HG03565 (cell line): ENCODE measurements at regions not wholly inside any gene's neighbourhood (a gene's known extent, or its start where the extent isn't known, plus 50 kb on each side); places are given as distances from the start of the nearest gene placed in this dataset.
"Not testable (repeated sequence)": the region's sequence is repeated elsewhere in the genome, so short reads cannot be mapped to it uniquely, and the experiment has no call there.

ENCODE experiments used
- ATAC-seq: cut with Tn5 transposase; IDR thresholded peaks from one replicate; pipeline ENCODE4 v1.9.1; 2021; ENCODE audit warnings: mild to moderate bottlenecking, moderate library complexity; ENCODE audit not compliant: unreplicated experiment

DNA sequence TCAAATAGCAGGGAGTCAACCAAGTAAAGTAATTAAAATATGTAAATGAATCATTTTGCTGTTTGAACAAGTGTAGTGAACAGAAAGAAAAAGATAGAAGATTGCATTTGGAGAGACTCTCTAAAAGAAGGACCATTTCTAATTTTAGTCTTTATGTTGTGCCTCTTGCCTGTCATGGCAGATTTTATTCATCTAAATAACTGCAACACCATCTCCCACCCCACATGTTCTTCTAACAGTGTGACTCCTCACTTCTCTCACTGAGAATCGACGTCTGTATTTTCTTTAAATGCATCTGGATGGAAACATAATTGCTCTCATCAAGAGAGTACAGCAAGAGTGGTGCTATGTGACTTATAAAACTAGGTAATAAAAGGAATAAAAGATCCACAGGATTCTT, 439.9 kb upstream of the GBE1 start:
- no peak for ATAC-seq

DNA sequence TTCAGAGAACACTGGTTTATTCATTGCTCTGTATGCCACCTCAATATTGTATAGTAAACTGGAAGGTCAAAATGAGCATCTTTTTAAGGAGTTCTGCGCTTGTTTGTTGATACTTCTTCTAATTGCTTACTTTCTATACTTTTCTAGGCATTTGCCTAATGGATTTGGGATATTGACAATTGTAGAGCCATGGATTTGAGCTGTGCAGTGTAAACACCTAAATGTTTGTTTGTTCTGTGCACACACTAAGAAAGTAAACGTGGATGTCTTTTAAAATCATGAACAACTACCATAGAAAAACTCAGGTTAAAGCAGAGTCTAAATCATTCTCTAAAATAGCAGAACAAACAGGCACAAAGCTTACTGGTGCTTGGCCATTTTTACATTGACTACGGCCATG, 436.6 kb upstream of the GBE1 start:
- ATAC-seq = no peak

GRCh38 chr3:82196645-82197044, 435.2 kb upstream of the GBE1 start:
- no peak for ATAC-seq

GRCh38 chr3:82194870-82195269, 433.4 kb upstream of the GBE1 start:
- no peak for ATAC-seq

DNA sequence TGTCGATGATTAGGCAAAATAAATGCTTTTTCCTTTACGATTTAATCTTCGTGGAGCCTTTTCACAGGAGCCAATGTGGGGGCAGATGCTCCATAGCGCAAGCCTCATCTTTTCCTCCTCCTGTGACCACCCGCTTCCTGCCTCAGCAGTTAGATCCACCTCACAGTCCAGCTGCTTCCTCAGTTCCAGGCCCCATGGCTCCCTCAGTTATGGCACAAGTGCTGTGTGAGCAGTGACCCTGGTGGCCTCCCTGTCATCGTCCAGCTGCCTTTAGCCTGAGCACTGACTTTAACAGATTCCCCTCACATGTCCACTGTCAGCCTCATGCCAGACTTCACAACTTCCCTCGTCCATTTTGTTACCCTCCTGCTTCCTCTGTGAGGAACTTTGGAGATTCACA, 424.6 kb upstream of the GBE1 start:
- ATAC-seq = no peak

- no peak for ATAC-seq
Observed at GRCh38 chr3:82179291-82179690, 417.8 kb upstream of the GBE1 start.

DNA sequence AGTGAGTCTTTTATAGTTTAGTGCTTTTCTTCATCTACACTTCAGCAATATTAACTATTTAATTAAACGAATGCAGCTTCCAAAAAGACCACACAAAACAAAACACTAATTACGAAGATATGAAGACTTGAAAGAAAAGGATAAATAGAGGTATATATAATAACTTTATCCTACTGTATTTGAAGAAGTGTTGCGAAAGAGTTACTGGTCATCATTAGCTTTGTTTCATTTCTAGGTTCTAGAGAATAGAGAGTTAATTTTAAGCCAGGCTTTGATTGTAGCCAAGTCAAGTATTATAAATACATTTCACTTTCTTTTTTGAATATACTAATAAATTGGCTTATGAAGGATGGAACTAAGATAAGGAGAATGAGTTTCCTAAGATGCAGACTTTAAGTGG, 416.8 kb upstream of the GBE1 start:
- no peak for ATAC-seq

DNA sequence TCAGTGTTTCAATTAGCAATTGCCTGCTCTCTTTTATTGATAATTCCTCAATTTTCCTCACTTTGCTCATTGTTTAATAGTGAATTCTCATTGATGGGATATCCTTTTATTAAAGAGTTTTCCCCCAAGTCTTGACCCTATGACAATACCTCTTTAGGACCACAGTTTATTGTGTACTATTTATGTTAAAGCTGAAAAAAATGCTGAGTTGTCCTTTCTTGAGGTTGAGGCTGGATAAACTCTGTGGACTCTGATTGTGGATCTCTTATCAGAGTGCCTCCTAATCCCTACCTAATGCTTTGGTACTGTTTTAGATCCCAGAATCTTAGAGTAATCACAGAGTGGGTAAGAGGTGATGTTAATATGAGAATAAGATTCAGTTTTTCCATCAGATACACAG, 416.3 kb upstream of the GBE1 start:
- no peak for ATAC-seq

DNA sequence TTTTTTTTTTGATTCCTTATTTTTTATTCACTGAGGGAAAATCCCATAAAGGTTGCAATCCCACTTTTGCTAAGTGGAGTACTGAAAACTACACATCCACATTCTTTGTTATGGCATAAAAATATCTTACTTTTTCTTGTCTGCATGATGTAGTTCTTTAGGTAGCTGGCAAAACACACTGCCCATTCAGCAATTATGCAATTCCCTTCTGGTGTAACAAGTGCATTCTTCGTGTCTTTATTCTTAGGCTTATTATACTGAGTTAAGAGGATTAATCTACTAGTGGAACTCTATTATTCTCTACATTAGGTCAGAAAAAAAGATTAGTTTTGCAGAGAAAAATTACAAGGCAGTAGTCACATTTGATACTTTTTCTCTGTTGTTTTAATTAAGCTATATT, 403.8 kb upstream of the GBE1 start:
- no peak for ATAC-seq

DNA sequence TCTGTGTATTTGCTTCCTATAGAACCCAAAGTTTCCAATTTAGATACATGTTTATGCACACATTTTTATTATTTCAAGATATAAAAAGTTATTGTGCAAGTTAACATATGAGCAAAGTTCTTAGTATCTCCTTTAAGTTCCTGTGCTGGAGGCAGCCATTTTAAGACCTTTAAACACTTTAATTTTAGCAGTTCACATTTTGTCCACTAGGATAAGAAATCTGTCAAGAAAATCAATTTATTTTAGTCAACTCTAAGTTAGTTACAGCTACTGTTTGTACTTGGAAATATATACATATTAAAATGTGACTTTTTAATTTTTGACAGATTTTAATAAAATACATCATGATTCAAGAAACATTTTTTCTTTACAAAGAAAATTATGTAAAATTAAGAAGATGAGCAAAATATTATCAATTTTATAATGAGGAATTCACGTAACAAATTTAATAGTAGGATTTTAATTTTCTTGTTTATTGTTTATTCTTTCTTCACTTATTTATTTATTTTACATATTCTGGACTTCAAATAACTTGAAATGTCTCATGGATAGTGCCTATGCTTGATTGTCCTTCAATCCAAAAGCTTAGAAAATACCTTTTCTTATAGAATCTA, 402.6 kb upstream of the GBE1 start:
- no peak for ATAC-seq

- ATAC-seq = no peak
Observed at GRCh38 chr3:82157952-82158351, 396.5 kb upstream of the GBE1 start.

- ATAC-seq = not testable (repeated sequence)
Observed at GRCh38 chr3:82153892-82154291, 392.4 kb upstream of the GBE1 start.

DNA sequence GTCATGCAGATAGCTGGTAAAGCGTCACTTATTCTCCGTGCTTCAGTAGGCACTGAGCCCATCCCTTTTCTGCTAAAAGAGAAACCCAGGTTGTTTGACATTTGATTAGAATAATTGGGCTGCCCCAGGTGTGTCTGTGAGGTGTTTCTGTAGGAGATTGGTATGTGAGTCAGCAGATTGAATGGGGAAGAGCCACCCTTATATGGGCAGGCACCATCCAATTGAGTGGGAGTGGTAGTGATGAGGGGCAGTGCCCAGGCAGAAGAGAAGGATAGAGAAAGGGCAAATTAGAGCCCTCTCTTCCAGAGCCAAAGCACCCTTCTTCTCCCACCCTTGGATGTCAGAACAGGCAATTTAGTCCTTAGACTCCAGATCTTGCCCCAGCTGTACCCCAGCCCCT, 384.3 kb upstream of the GBE1 start:
- ATAC-seq = no peak

DNA sequence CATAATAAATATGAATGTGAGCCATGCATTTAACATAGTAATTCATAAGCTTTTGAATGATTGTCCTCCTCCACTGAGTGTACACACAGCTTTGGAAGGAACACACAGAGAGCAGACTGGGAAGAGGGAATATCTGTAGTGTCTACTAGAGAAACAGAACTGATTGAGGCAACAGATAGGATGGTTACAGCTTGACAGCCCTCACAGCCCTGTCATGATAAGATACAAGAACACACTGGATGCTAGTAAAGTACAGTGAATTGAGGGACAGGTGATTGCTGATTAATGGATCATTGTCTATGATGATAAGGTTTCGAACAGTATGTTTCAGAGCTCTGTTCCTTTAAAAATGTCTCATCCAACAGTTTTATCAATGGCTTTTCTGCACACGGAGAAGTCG, 383.4 kb upstream of the GBE1 start:
- no peak for ATAC-seq

DNA sequence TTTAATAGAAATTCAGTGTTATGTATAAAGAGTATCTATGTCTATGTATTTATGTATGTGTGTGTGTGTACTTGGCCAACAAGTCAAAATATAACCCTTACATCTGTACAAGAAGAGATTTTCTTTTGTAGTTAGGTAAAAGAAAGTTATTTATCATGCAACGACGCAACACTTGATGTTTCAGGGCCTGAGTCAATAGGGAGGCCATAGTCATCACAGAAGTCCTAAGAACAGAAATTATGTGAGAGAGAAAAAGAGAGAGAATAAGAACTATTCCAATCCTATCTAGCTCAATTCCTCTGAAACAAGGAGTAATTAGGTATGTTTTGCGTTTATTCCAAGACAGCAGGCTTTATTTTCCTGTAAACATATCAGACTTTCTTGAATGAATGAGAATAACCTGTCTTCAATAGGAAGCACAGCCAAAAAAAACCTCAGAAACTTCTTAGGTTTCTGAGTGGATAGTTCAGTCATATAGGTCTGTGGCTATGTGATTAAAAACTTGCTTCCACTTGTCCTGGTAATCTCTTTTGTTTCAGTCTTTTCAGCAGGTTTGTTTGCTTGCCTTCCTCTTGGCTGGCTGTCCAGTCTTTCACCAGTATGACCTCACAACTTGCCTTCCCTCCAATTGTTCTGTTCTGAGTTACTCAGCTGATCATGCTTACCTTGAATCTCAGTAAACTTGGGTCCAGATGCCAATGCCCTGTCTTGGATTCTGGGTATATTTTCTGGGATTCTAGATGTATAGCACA, 382.4 kb upstream of the GBE1 start:
- ATAC-seq = no peak

DNA sequence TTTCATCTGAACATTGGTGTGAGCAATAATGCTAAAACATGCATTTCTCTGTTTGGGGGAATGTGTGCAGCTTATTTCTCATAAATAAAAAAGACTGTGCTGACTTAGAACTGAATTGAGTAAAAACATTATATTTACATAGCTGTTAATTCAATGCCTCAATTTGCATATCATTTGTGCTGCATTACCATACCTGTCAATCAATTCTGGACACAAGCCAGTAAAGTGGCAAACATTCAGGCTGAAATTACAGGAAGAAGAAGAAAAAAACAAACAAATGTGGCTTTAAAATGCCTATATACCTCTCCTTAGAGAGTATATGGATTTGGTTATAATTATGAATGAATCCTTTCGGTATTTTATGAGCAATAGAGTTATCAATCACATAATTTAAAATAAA, 380.1 kb upstream of the GBE1 start:
- no peak for ATAC-seq

- ATAC-seq = no peak
Observed at GRCh38 chr3:82137861-82138260, 376.4 kb upstream of the GBE1 start.

DNA sequence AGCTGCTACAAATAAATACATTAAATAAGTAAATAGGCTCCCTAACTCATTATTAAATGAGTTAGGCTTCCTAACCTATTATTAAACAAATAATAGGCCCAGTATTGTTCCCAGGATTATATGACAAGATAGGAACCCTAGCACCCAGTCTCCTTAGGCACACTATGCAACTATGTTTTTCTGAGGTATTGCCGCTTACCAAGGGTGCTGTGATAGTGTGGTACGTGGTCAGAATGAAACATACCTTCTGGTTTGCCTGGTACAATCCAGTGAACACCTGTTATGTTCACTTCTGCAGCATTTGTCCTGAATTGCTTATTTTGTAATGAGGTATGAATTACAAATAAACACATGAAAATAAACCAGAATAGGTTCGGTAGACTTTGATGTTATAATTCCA, 375.6 kb upstream of the GBE1 start:
- ATAC-seq = no peak

- ATAC-seq = peak; percentile 91
Observed at GRCh38 chr3:82133070-82133606, 371.7 kb upstream of the GBE1 start.

DNA sequence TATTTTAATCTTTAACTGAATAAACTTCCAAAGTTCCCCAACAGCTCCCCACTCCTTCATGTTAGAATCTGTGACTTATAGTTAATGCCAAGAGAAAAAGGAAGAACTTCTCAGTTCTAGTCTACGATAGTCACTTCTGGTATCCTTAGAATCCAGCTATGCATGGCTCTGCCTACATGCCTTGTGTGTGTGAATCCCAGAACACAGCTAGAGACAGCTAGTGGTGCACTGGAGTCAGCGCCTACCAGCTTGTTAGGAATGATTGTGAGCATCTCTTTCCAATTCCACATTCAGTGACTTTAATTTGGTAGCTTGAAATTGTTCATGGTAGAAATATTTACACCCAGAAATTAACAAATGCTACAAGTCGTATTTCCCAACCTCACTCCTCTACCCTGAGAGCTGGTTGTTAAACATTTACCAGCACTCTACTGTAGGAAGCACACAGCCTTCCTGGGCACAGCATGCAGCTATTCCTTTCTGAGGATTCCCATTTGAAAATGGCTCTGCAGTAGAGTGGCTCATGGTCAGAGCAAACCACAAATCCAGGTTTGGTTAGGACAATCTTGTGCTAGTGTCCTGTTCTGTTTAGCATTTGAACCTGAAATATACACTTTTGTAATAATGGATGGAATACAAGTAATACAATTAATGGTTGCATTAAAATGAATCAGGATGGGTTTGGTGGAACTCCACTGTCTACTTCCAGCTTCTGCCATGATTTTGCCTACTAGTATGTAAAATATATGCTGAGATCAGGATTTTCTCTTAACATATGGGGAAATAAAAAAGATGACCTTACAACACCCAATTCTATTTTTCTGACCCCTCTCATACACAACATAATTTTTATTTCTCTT, 371.0 kb upstream of the GBE1 start:
- no peak for ATAC-seq

DNA sequence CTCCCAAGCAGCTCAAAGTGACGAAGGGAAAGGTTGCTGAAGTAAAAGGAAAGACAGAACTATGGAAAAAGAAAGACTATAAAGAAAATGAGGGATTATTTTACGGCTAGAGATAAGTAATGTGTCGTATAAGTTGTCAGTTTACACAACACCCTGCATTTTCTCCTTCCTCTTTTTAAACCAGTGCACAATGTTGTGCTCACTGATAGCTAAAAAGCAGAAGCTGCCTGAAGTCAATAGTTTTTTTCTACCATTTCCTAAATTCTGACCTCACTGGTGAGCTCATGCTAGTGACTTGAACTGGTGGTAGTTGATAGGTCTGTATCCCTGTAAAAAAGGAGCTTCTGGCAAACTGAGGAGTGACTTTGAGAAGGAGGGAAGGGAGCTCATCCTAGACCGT, 368.6 kb upstream of the GBE1 start:
- ATAC-seq = no peak
